MCF 10A (cell line): ENCODE measurements at regions not wholly inside any gene's neighbourhood (a gene's known extent, or its start where the extent isn't known, plus 50 kb on each side); places are given as distances from the start of the nearest gene placed in this dataset.

Experiments
- BruUV-seq: library from RNA; stranded (reverse); fragments of 400-500 nt; replicated peaks from 2 replicates; lab custom pipeline; 2021; lab: Mats Ljungman, UMichigan
- CTCF ChIA-PET: fragments of 300-600 bp; sonication (Branson Sonifier 250); formaldehyde crosslinking; extraction: SDS; loops from one replicate; lab custom pipeline; 2021; ENCODE audit warnings: antibody characterized with exemption, inconsistent platforms; lab: Yijun Ruan, JAX
- POLR2A ChIA-PET: fragments of 300-600, 350-650 bp; sonication (Branson Sonifier 250); formaldehyde crosslinking; extraction: SDS; loops from one replicate; lab custom pipeline; 2020; ENCODE audit warnings: antibody characterized with exemption, inconsistent platforms; lab: Yijun Ruan, JAX
- DNase-seq: peaks from one replicate; pipeline ENCODE4 v3.0.0-alpha.2; 2018; ENCODE audit not compliant: unreplicated experiment
- H3K27ac Mint-ChIP-seq: one replicate; pipeline ENCODE4 v1.8.0; 2022; ENCODE audit warnings: mild to moderate bottlenecking, low read depth, mixed read lengths; ENCODE audit not compliant: unreplicated experiment
- H3K27me3 Mint-ChIP-seq: one replicate; pipeline ENCODE4 v1.8.0; 2022; ENCODE audit warnings: mixed read lengths; ENCODE audit not compliant: insufficient read depth, unreplicated experiment
- H3K36me3 Mint-ChIP-seq: one replicate; pipeline ENCODE4 v1.8.0; 2022; ENCODE audit warnings: mild to moderate bottlenecking, moderate library complexity, mixed read lengths; ENCODE audit not compliant: insufficient read depth, unreplicated experiment
- H3K4me1 Mint-ChIP-seq: one replicate; pipeline ENCODE4 v1.8.0; 2022; ENCODE audit warnings: mixed read lengths; ENCODE audit not compliant: insufficient read depth, unreplicated experiment
- H3K4me3 Mint-ChIP-seq: one replicate; pipeline ENCODE4 v1.8.0; 2022; ENCODE audit warnings: mild to moderate bottlenecking, moderate library complexity, mixed read lengths; ENCODE audit not compliant: unreplicated experiment
- H3K9me3 Mint-ChIP-seq: one replicate; pipeline ENCODE4 v1.8.0; 2022; ENCODE audit warnings: mixed read lengths; ENCODE audit not compliant: unreplicated experiment
- CTCF ChIP-seq: fragments of 200-600 bp; IDR thresholded peaks from one replicate; pipeline ENCODE4 v1.8.0; 2022; ENCODE audit warnings: antibody characterized with exemption, mild to moderate bottlenecking; ENCODE audit not compliant: unreplicated experiment
- intact Hi-C: fragments of 100-400 bp; cut with micrococcal nuclease; formaldehyde crosslinking; loops from 2 replicates; pipeline ENCODE4 v1.14.1; 2022

- Mint-ChIP-seq H3K4me3 (no peak overlapping the region), H3K36me3 (no peaks in the 10 kb centered on the region), H3K27ac (no peak overlapping the region), H3K9me3 (no peaks in the 10 kb centered on the region), H3K27me3 (peaks cover under 1% of the 10 kb centered on the region), H3K4me1 (peaks cover 9% of the 10 kb centered on the region)
- TF ChIP-seq CTCF, result no peak
- ChIA-PET POLR2A (no interaction called here), CTCF (interaction anchor here (0.7 kb wide), 1 partner anchor 23 kb away, joined by 3 read pairs; no protein-coding TSS in a partner anchor)
- DNase-seq, result no peak
- intact Hi-C loops, result no loop called here
- BruUV-seq, result no TSS peak
These were observed 104.6 kb upstream of the HES1 start for GRCh38 chr3:194031349-194031748.

GRCh38 chr3:194031867-194032635 is 103.9 kb upstream of the HES1 start:
- no peaks in the 10 kb centered on the region for H3K9me3 Mint-ChIP-seq
- DNase-seq, result peak; percentile 11
- no TSS peak for BruUV-seq
- ChIA-PET CTCF (interaction anchor here (0.7 kb wide), 1 partner anchor 22 kb away, joined by 3 read pairs; no protein-coding TSS in a partner anchor), POLR2A (interaction anchor here (0.6 kb wide), 1 partner anchor 105 kb away, joined by 3 read pairs; no protein-coding TSS in a partner anchor)
- no peaks in the 10 kb centered on the region for H3K27me3 Mint-ChIP-seq
- peaks cover 9% of the 10 kb centered on the region for H3K4me1 Mint-ChIP-seq
- H3K36me3 Mint-ChIP-seq, result no peaks in the 10 kb centered on the region
- intact Hi-C loops, result no loop called here
- H3K27ac Mint-ChIP-seq, result no peak overlapping the region
- TF ChIP-seq CTCF, result no peak
- no peak overlapping the region for H3K4me3 Mint-ChIP-seq

GRCh38 chr3:194032828-194033435 is 103.0 kb upstream of the HES1 start:
- no peaks in the 10 kb centered on the region for H3K27me3 Mint-ChIP-seq
- H3K27ac Mint-ChIP-seq, result no peak overlapping the region
- no TSS peak for BruUV-seq
- ChIA-PET POLR2A (interaction anchor here (0.6 kb wide), 1 partner anchor 104 kb away, joined by 3 read pairs; no protein-coding TSS in a partner anchor), CTCF (no interaction called here)
- no peaks in the 10 kb centered on the region for H3K9me3 Mint-ChIP-seq
- intact Hi-C loops, result no loop called here
- DNase-seq, result no peak
- H3K4me1 Mint-ChIP-seq, result peaks cover 9% of the 10 kb centered on the region
- TF ChIP-seq CTCF, result no peak
- no peaks in the 10 kb centered on the region for H3K36me3 Mint-ChIP-seq
- H3K4me3 Mint-ChIP-seq, result no peak overlapping the region
